Pancreas (tissue), 10 donors: ENCODE measurements at regions not wholly inside any gene's neighbourhood (a gene's known extent, or its start where the extent isn't known, plus 50 kb on each side); places are given as distances from the start of the nearest gene placed in this dataset.

Source experiments
- ATAC-seq, 4 donors: fragments of 200-7000 bp; cut with Tn5 transposase; one replicate each; pipeline versions ENCODE4 v1.8.0 to v1.9.1; 2020; ENCODE audit warnings: mild to moderate bottlenecking in 4 of 4, moderate library complexity in 4 of 4
- DNase-seq, 6 donors: peaks; one replicate each; pipeline ENCODE4 v3.0.0-alpha.2; 2020
- FAIRE-seq: peaks from 2 replicates; lab custom pipeline; 2012; peaks lifted over from hg19 to GRCh38; lab: Jason Lieb, UNC
- H3K27ac ChIP-seq, 4 donors: fragments of 200-600 bp; sonication (generic); 1 replicate in 3 of 4; 2 replicates in 1 of 4; pipeline versions ENCODE4 v1.5.0 to v1.8.0; 2020
- H3K27me3 ChIP-seq, 4 donors: fragments of 200-600 bp; one replicate each; pipeline ENCODE4 v1.8.0; 2021
- H3K36me3 ChIP-seq, 3 donors: fragments of 200-600 bp; sonication (generic) in 1 of 3; one replicate each; pipeline versions ENCODE4 v1.5.0 to v1.8.0; 2020 to 2021
- H3K4me1 ChIP-seq, 3 donors: fragments of 200-600 bp; one replicate each; pipeline ENCODE4 v1.8.0; 2021
- H3K4me3 ChIP-seq, 4 donors: fragments of 200-600 bp; sonication (generic) in 2 of 4; one replicate each; pipeline versions ENCODE4 v1.5.0 to v1.8.0; 2020 to 2021
- H3K9me3 ChIP-seq, 4 donors: fragments of 200-600 bp; one replicate each; pipeline ENCODE4 v1.8.0; 2021
- WGBS, 2 donors: extraction: QIAGEN DNeasy Blood & Tissue Kit; methylation state at CpG; one replicate each; pipeline ENCODE4 v1.1.7; 2013; 5-methylcytosine and 5-hydroxymethylcytosine counted together
- intact Hi-C, 3 donors: fragments of 100-400 bp; cut with DNase I; formaldehyde crosslinking; loops; one replicate each; pipeline versions ENCODE4 v1.11.1 to v1.14.2; 2022
- TF ChIP-seq, protein P1 (sequence below), 4 donors: fragments of 200-600 bp; sonication (generic) in 3 of 4; IDR thresholded peaks; one replicate each; pipeline versions ENCODE4 v1.5.0 to v1.8.0; 2021; ENCODE audit warnings: antibody characterized with exemption in 4 of 4
- donor health status: healthy with polysubstance abuse.
- donor health status: DM: no; HTN: no; CAD: no; lungs with moderate emphysema.
- donor health status: DM: no; HTN: no; CAD: no.
- donor health status: control.
- donor health status: control.
- donor health status: Bipolar disorder and iron deficiency.
- donor health status: DM: yes; HTN: yes; CAD: no.
- donor health status: DM: no; HTN: no; CAD: no.
- donor health status: DM: no; HTN: no; CAD: no.
- donor health status: DM: yes; HTN: yes; CAD: no.

DNA sequence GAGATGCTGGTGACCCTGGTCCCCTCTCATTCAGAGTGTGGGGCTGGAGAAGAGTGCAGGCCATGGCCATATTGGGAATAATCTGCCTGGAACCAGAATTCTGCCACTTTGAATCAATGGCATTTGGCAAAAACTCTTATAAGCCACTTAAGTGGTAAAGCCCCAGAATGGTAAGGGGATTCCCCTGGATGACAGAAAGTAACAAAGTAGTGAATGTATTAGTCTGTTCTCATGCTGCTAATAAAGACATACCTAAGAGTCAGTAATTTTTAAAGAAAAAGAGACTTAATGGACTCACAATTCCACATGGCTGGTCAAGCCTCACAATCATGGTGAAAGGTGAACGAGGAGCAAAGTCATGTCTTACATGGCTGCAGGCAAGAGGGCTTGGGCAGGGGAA, 248.6 kb downstream of the SH2D4B start:
- H3K36me3 ChIP-seq, result no peaks in the 10 kb centered on the region
- H3K4me3 ChIP-seq, result no peak overlapping the region
- intact Hi-C loops, result no loop called here
- FAIRE-seq (no peak), DNase-seq (no peak), ATAC-seq (no peak)
- H3K27me3 ChIP-seq, result no peaks in the 10 kb centered on the region
- no peak overlapping the region for H3K27ac ChIP-seq
- TF ChIP-seq, protein P1, sequence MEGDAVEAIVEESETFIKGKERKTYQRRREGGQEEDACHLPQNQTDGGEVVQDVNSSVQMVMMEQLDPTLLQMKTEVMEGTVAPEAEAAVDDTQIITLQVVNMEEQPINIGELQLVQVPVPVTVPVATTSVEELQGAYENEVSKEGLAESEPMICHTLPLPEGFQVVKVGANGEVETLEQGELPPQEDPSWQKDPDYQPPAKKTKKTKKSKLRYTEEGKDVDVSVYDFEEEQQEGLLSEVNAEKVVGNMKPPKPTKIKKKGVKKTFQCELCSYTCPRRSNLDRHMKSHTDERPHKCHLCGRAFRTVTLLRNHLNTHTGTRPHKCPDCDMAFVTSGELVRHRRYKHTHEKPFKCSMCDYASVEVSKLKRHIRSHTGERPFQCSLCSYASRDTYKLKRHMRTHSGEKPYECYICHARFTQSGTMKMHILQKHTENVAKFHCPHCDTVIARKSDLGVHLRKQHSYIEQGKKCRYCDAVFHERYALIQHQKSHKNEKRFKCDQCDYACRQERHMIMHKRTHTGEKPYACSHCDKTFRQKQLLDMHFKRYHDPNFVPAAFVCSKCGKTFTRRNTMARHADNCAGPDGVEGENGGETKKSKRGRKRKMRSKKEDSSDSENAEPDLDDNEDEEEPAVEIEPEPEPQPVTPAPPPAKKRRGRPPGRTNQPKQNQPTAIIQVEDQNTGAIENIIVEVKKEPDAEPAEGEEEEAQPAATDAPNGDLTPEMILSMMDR (IDR thresholded peaks at IDR 0.05), result no peak
- 64 to 86% methylated on average over 1 of the region's 1 CpG for WGBS, 2 donors
- no peaks in the 10 kb centered on the region for H3K4me1 ChIP-seq
- H3K9me3 ChIP-seq, result no peaks in the 10 kb centered on the region

DNA sequence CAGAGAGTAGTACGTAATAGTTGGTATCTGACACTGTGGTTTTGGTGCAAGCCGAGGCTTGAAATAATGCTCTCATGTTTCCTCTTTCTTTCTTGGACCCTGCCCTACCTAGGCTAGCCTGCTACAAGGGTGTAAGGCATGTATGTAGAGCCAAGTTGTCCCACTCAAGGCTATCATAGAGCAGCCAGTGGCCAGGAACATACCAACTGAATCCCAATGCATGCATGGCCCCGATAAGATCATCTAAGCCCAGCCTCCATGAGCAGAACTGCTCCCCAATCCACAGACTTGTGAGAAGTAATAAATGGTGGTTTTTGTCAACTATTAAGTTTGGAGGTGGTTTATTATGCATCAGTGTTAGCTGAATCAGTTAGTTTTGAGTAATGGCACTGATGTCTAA, 250.2 kb downstream of the SH2D4B start:
- WGBS, 2 donors, result 74 to 77% methylated on average over 3 of the region's 3 CpGs
- intact Hi-C loops, result no loop called here

GRCh38 chr10:80794994-80795393, 257.3 kb downstream of the SH2D4B start:
- FAIRE-seq (no peak), ATAC-seq (no peak), DNase-seq (no peak)
- no peak overlapping the region for H3K4me3 ChIP-seq
- H3K27ac ChIP-seq, result no peak overlapping the region
- H3K9me3 ChIP-seq, result no peaks in the 10 kb centered on the region
- intact Hi-C loops, result no loop called here
- H3K27me3 ChIP-seq, result no peaks in the 10 kb centered on the region
- WGBS, 2 donors, result 20 to 25% methylated on average over 3 of the region's 3 CpGs
- no peaks in the 10 kb centered on the region for H3K36me3 ChIP-seq
- H3K4me1 ChIP-seq, result peaks cover 0 to 6% (median 0%) of the 10 kb centered on the region in 3 donors
- TF ChIP-seq, protein P1 (IDR thresholded peaks at IDR 0.05), result no peak

More for the DNA sequence above, 250.2 kb downstream of the SH2D4B start:
- no peak for FAIRE-seq
- TF ChIP-seq, protein P1 (IDR thresholded peaks at IDR 0.05), result no peak
- Histone ChIP-seq H3K4me3 (no peak overlapping the region), H3K4me1 (no peaks in the 10 kb centered on the region), H3K36me3 (no peaks in the 10 kb centered on the region), H3K9me3 (no peaks in the 10 kb centered on the region), H3K27me3 (no peaks in the 10 kb centered on the region), H3K27ac (no peak overlapping the region)
- DNase-seq, result no peak
- no peak for ATAC-seq

DNA sequence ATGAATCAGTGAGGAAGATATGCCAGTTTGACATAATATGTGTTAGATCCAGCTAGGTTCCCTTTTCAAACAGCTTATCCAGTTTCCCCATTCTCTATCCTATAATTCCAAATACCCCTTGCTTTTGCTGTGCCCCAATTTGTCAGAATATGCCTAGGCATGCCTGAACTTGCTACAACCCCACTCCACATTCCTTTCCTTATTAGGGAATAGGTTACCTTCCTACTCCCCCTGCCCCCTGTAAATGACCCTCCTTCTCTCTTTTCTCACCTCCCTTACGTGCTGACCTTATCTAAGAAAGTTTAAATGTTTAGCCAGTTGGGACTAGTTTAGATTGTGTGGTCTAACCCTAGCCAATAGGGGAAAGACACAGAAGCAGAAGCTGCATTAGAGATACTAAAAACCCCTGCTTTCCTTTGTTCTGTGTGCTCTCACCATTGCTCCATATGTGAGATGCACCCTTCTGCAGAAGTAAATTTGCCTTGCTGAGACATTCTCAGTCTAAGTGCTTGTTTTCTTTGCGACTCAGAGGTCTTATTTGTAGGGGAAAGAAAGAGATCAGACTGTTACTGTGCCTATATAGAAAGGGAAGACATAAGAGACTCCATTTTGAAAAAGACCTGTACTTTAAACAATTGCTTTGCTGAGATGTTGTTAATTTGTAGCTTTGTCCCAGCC, 267.8 kb downstream of the SH2D4B start:
- Histone ChIP-seq H3K36me3 (no peaks in the 10 kb centered on the region), H3K9me3 (no peaks in the 10 kb centered on the region), H3K4me1 (no peaks in the 10 kb centered on the region), H3K4me3 (no peak overlapping the region), H3K27me3 (no peaks in the 10 kb centered on the region), H3K27ac (no peak overlapping the region)
- ATAC-seq (no peak), DNase-seq (no peak), FAIRE-seq (no peak)
- WGBS, 2 donors, result 40 to 42% methylated on average over 2 of the region's 2 CpGs
- TF ChIP-seq, protein P1 (IDR thresholded peaks at IDR 0.05), result no peak
- intact Hi-C loops, result no loop called here

GRCh38 chr10:80814147-80814652, 276.5 kb downstream of the SH2D4B start:
- FAIRE-seq, result no peak
- Histone ChIP-seq H3K4me3 (no peak overlapping the region), H3K27ac (no peak overlapping the region), H3K4me1 (no peaks in the 10 kb centered on the region), H3K36me3 (no peaks in the 10 kb centered on the region), H3K27me3 (no peaks in the 10 kb centered on the region), H3K9me3 (no peaks in the 10 kb centered on the region)
- intact Hi-C loops, result no loop called here
- TF ChIP-seq, protein P1 (IDR thresholded peaks at IDR 0.05), result no peak
- WGBS, 2 donors, result 87 to 90% methylated on average over 17 to 21 of the region's 21 CpGs
- peak in 2 of 6 donors; percentile 14 to 51 for DNase-seq
- no peak for ATAC-seq
